Fibroblast of the aortic adventitia (primary cell): ENCODE measurements at regions not wholly inside any gene's neighbourhood (a gene's known extent, or its start where the extent isn't known, plus 50 kb on each side); places are given as distances from the start of the nearest gene placed in this dataset.
A peak's percentile ranks its signal among the peaks of the same experiment; 100 is the strongest.

Experiments
- DNase-seq: peaks from one replicate; pipeline ENCODE4 v3.0.0-alpha.2; 2010; ENCODE audit warnings: low read depth
- H3K4me3 ChIP-seq: 2 replicates; pipeline ENCODE4 v1.5.1; 2011; ENCODE audit warnings: low read depth, mild to moderate bottlenecking, control low read depth, low read length, moderate library complexity
- CTCF ChIP-seq: IDR thresholded peaks from 2 replicates; pipeline ENCODE4 v1.5.1; 2011; ENCODE audit warnings: mild to moderate bottlenecking, low read length, control low read depth, inconsistent platforms; ENCODE audit not compliant: insufficient read depth

- H3K4me3 ChIP-seq, result no peak overlapping the region
- no peak for TF ChIP-seq CTCF
- DNase-seq, result peak; percentile 49
These were observed 226.1 kb upstream of the CEP162 start for GRCh38 chr6:84453499-84453898.

GRCh38 chr6:84450018-84450417, 222.6 kb upstream of the CEP162 start:
- no peak for DNase-seq
- TF ChIP-seq CTCF, result no peak
- H3K4me3 ChIP-seq, result no peak overlapping the region

- no peak overlapping the region for H3K4me3 ChIP-seq
- DNase-seq, result no peak
- TF ChIP-seq CTCF, result no peak
These were observed 221.8 kb upstream of the CEP162 start for GRCh38 chr6:84449220-84449619.

GRCh38 chr6:84448331-84448730, 220.9 kb upstream of the CEP162 start:
- no peak for DNase-seq
- H3K4me3 ChIP-seq, result no peak overlapping the region
- no peak for TF ChIP-seq CTCF

- TF ChIP-seq CTCF, result no peak
- no peak overlapping the region for H3K4me3 ChIP-seq
- DNase-seq, result no peak
These were observed 220.2 kb upstream of the CEP162 start for GRCh38 chr6:84447651-84448050.

- DNase-seq, result no peak
- no peak for TF ChIP-seq CTCF
- H3K4me3 ChIP-seq, result no peak overlapping the region
These were observed 217.6 kb upstream of the CEP162 start for GRCh38 chr6:84445068-84445467.

GRCh38 chr6:84442208-84442607, 214.8 kb upstream of the CEP162 start:
- H3K4me3 ChIP-seq, result no peak overlapping the region
- DNase-seq, result peak; percentile 79
- TF ChIP-seq CTCF, result no peak
